IPS DF 19.7 (cell line): ENCODE measurements at regions not wholly inside any gene's neighbourhood (a gene's known extent, or its start where the extent isn't known, plus 50 kb on each side); places are given as distances from the start of the nearest gene placed in this dataset.

Experiments used
- DNase-seq: peaks from one replicate; pipeline ENCODE4 v3.0.0-alpha.2; 2013; ENCODE audit warnings: low read depth, low spot score

GRCh38 chr7:113464096-113464855 lies 345.9 kb upstream of the SMIM30 start:
- DNase-seq = no peak

- DNase-seq = no peak
Observed at GRCh38 chr7:113460067-113460466, 341.7 kb upstream of the SMIM30 start.

GRCh38 chr7:113456533-113456932 lies 338.2 kb upstream of the SMIM30 start:
- DNase-seq = no peak

GRCh38 chr7:113454597-113455169 lies 336.3 kb upstream of the SMIM30 start:
- no peak for DNase-seq

- DNase-seq = no peak
Observed at GRCh38 chr7:113452245-113452644, 333.9 kb upstream of the SMIM30 start.

GRCh38 chr7:113446791-113447190 lies 328.4 kb upstream of the SMIM30 start:
- no peak for DNase-seq

GRCh38 chr7:113446391-113446790 lies 328.0 kb upstream of the SMIM30 start:
- no peak for DNase-seq

GRCh38 chr7:113444261-113444660 lies 325.9 kb upstream of the SMIM30 start:
- no peak for DNase-seq

- DNase-seq = no peak
Observed at GRCh38 chr7:113440173-113440572, 321.8 kb upstream of the SMIM30 start.

- DNase-seq = no peak
Observed at GRCh38 chr7:113431406-113431805, 313.1 kb upstream of the SMIM30 start.

GRCh38 chr7:113424185-113424817 lies 305.9 kb upstream of the SMIM30 start:
- DNase-seq = no peak

GRCh38 chr7:113421696-113422330 lies 303.5 kb upstream of the SMIM30 start:
- DNase-seq = peak; percentile 59

- DNase-seq = no peak
Observed at GRCh38 chr7:113414401-113415035, 296.2 kb upstream of the SMIM30 start.

GRCh38 chr7:113412410-113412809 lies 294.1 kb upstream of the SMIM30 start:
- no peak for DNase-seq

- DNase-seq = no peak
Observed at GRCh38 chr7:113410796-113411195, 292.4 kb upstream of the SMIM30 start.

- DNase-seq = no peak
Observed at GRCh38 chr7:113408999-113409398, 290.6 kb upstream of the SMIM30 start.

- no peak for DNase-seq
Observed at GRCh38 chr7:113405296-113406056, 287.1 kb upstream of the SMIM30 start.

GRCh38 chr7:113404245-113404644 lies 285.9 kb upstream of the SMIM30 start:
- no peak for DNase-seq

- DNase-seq = no peak
Observed at GRCh38 chr7:113402482-113402881, 284.1 kb upstream of the SMIM30 start.

GRCh38 chr7:113402005-113402404 lies 283.7 kb upstream of the SMIM30 start:
- no peak for DNase-seq

GRCh38 chr7:113394856-113395255 lies 276.5 kb upstream of the SMIM30 start:
- peak; percentile 68 for DNase-seq
